ENCODE measurements at regions not wholly inside any gene's neighbourhood (a gene's known extent, or its start where the extent isn't known, plus 50 kb on each side); places are given as distances from the start of the nearest gene placed in this dataset.

DNA sequence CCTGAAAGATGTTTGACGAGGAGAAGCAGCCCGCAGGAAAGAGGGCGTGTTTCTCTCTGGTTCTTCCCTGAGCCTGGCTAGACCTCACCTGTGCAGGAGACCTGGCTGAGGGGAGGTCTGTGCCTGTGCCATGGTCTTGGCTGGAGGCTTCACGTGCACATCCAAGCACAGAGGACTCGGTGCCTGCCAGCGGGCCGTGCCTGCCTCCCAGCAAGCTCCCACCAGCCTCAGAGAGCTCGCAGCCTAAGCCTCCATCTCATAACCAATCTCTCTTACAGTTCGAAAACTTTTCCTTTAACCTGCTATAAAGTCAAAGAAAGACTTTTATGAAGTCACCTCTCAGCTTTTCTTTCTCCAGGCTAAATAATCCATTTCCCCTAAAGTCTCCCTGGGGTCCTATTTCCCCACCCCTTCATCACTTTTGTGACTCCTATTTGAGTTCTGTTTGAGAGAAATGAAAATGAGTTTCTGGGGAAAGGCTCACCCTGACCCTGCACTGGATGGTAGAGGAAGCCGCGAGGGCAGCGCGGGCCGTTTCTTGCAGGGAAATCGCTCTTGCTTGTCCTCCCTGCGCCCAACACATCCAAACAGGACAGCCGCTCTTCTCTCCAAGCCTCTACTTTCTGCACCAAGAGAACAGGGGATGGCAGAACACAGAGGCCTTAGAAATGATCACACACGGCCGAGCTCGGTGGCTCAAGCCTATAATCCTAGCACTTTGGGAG is 521.0 kb downstream of the SOX11 start:
- DNase-seq: no peak

DNA sequence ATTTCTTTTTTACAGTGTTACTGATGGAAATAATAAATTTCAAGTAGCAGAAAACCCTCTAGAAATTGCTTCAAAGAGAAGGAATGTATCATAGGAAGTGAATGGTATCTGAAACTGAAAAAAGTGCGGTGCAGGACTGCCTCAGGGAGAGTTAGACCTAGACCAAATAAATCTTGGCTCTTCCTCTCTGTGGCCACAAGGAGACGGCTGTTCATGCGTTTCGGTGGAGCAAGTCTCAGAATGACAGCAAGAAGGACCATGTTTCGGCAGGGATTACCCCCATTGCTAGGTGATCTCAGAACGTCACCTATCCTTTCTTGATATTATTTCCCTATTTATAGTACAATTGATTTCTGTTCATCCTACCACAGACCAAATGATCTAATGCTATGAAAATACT is 522.3 kb downstream of the SOX11 start:
- DNase-seq: no peak

DNA sequence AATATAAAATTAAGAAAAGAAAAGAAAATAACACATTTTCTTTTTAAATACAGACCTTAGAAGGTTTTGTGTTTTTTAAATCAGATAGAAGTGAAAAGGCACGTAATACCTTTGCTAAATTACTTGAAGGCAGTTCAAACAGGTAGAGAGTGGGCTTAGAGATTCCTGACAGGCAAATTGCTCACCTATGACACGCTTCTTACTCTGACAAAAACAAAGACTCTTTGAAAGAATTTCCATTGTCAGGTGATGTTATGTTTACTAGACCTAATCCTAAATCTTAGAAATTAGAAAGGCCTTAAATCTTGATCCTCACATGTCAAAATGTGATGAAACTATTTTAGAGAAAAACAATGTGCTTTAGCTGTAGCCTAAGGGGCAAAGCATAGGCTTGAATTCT is 522.9 kb downstream of the SOX11 start:
- no peak for DNase-seq

DNA sequence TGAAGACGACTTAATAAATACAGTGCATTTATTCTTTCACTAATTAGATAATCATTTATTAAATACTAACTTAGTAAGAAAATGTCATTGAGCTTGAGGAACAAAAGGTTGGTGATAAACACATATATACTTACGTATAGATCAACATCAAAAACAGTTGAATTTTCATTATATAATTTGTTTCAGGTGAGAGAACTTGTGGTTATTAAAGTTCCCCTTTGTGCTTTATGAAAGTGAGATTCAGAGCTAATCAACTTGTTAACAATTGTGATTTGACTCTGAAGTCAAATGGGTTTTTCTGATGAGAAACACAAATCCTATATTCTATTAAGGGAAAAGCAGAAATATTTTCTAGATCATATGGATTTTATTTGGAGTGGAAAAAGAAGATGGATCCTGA is 524.0 kb downstream of the SOX11 start:
- DNase-seq: no peak

DNA sequence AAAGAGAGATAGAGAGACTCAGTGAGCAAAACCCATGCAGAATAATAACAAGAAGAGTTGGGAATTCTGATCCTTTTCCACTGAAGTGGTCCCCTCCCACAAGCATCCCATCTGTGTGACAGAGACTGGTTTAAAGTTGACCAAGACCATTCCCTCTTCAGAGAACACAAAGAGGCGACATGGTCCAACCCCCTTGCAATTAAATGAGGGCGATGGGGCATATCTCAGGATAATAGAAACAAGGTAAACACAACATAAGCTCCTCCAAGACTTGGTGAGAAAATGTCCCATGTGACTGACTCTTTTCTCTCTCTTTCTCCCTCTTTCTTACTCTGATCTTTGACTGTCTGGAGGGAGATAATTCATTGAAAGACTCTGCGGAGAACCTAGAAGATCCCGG is 526.7 kb downstream of the SOX11 start:
- DNase-seq: no peak

DNA sequence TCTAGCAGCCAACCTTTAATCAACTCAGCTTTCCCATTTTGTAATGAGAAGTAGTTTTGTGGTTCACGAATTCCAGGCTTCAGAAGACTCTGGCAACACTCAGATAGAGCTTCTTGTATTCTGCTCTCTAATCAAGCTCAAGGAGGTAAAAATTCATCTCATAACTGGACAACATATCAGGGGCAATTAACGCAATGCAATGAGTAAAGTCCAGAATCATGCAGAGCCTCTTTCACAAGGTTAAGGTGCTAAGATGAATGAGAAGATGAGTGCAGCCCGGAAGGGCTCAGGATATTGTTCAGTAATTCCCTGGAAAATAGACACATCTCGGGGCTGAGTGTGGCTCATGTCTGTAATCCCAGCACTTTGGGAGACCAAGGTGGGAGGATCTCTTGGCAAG is 527.7 kb downstream of the SOX11 start:
- no peak for DNase-seq

DNA sequence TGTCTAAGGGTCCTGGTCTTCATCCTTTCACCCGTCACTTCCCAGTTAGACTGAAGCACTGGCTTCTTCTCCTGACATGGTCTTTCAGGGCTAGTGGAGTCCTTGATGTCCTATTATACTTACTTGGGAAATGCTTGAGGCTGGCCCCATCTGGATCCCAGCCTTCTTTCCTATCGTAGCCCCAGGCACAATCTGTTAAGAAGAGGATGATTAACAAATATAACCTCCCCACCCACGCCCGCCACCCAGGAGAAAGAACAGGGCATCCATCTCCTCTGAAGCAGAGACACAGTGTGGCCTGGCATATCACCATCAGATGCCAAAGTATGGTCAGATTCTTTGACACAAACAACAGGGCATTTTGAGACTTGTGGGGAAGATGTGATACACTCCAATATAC is 530.1 kb downstream of the SOX11 start:
- no peak for DNase-seq

DNA sequence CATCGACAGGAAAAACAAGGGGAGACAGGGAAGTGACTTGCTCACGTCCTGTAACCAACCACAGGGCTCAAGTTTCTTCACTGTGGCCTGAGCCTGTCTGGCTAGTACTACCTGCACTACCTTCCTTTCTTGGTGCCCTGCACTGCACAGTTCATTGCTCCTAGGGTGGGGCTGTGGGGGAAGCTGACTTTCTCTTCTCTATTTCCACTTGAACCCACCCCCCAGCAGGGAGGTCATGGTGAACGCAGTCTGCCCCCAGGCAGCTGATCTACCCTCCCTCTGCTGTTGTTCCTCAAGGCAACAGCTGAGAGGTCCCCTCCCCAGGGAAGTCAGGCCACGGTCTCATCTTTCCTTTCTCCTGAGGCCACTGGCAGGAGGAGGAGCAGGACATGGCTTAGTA is 532.1 kb downstream of the SOX11 start:
- DNase-seq: no peak

DNA sequence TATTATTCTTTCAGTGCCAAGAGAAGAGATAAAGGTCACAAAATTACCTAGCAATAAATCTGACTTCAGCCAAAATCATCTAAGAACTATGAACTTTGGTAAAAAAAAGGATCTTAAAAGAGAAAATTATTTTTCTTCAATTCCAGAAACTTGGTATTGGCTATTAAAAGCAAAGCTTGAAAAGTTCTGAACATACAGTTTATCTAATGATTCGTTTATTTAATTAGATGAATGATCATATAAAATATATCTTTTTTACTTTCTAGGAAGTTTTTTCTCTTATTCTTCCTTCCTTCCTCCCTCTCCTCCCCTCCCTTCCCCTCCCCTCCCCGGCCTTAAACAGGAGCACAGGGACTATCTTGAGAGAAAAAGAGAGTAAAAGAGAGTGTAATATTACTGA is 536.1 kb downstream of the SOX11 start:
- DNase-seq: no peak

DNA sequence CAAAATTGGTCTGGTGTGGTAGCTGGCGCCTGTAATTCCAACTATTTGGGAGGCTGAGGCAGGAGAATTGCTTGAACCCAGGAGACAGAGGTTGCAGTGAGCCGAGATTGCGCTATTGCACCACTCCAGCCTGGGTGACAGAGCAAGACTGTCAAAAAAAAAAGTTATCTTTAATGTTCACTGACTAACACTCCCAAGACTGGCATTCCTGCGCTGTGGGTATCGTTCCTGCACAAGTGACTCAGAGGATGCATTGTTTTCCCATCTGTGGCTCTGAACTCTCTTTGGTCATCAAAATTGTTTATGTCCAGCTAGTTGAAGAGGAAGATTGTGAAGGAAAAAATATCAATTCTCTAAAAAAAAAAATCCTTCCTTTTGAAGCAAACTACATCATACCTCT is 539.0 kb downstream of the SOX11 start:
- no peak for DNase-seq

DNA sequence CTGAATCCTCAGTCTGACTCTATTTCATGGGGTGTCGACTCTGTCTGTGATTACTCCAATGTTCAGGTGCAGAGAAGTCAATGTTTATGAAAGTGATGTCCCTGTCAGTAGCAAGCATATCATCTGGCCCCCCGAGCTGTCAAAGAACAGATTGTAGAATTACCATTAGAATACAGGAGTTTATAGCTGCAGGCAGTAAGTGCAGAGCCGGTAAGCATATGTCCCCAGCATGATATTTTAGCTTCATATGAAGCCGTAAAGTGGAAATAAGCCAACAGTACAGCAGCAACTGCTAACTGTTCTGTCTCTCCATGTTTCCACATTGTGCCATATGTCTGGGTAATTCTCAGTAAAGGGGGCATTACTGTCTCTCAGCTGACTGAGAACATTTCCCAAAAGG is 541.8 kb downstream of the SOX11 start:
- DNase-seq: no peak

DNA sequence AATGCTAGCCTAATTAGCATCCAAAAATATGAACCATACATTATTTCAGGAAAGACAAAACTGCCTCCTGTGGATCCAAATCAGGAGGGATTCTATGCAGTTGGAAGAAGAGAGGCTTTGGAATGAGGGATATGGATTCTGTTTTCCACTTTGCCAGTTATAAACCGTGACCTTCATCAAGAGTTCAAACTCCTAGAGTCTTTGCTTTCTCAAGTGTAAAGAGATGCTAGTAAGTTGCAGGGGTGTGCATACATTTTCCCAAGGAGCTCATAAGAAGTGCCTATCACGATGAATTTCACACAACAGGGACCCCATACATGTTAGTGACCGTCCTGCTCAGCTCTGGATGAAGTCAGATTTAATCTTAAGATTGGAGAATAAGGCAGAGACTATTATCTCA is 542.5 kb downstream of the SOX11 start:
- no peak for DNase-seq

DNA sequence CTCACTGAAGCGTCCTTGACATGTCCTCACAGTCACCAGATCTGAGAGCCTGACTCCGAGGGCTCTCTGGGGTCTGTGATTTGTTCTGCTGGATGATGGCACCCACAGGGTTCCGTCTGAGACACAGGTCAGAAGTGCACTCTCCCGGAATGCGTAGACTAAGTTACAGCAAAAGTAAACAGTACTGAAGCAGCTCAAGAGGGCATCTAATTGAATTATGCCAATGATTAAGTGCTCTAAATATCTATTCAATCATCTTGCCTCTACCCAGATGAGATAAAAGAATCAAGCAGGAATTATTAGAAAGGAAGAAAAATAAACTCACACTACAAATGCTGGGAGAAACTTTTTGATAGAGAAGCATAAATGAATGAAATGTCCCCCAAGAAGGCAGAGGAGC is 544.1 kb downstream of the SOX11 start:
- no peak for DNase-seq

DNA sequence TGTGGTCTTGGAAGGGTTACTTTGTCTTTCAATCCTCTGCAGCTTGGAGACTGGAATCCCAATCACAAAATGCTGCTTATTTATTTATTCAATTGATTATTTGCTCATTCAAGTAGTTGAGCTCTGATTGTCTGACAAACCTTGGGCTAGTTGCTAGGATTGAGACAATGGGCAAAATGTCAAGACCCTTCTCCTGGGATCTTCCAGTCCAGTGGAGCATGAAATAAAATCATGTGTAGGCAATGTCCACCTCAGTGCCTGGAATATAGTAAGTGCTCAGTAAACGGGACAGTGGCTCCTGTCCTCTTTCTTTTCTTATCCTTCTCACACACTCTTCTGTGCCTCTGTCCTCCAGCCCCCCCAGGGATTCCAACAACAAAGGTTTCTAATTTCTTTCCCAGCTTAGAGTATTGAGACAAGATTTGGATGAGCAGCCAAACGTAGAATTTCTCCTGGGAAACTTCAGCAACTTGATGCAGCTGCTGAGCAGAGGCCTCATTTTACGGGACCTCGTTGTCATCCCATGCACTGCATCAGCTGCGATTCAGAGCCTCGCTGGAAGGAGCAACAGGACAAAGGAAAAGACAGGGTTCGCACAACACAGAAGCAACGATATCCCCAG is 545.0 kb downstream of the SOX11 start:
- DNase-seq: no peak

DNA sequence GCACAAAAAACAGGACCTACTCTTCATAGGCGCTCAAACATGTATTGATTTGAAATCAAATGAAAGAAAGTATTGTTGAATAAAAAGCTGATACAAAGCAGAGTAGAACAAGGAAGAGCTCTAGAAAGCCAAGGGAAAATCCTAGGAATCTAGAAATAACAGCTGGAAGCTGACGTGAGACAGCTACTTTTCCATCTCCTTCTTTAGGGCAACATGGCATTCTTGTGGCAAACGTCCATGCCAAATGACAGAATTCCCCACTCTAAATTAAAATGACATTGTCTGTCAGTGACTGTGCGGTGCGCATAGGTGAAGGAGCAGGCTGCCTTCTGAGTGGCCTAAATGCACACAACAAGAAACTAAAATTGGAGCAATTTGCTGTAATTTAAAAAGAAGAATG is 557.4 kb downstream of the SOX11 start:
- no peak for DNase-seq

DNA sequence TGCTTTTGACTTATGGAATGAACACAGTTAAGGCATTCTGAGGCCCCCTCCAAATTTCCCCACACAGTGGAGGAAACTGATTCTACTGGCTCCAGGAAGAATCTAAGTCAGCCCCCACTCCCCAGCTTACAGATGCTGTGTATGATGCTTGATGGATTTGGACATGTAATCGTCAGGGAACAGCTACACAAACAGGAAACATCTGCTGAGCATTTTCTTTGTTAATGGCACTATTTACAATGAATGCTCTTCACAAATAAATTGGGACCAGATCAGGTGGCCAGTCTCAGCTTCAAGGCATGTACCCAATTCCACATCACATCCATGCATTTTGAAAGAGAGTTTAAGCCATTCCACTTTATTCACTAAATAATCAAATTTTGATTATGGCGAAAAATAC is 562.3 kb downstream of the SOX11 start:
- no peak for DNase-seq

DNA sequence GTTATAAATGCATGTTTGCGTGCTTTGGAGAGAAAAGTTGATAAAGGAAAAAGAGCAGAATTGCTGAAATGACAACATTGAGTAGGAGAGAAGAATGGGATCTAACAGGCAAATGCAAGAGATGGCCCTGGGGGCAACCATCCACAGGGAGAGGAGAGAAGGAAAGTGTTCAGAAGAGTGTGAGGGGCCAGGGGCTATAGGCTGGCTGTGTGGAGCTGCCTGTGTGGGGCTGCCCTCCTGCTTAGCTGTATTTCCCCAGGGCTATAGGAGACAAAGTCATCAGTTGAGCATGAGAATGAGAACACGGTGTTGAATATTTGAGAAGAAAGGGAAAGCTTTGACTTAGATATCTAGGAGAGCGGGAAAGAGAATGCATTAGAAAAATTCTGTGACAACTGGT is 572.0 kb downstream of the SOX11 start:
- no peak for DNase-seq

DNA sequence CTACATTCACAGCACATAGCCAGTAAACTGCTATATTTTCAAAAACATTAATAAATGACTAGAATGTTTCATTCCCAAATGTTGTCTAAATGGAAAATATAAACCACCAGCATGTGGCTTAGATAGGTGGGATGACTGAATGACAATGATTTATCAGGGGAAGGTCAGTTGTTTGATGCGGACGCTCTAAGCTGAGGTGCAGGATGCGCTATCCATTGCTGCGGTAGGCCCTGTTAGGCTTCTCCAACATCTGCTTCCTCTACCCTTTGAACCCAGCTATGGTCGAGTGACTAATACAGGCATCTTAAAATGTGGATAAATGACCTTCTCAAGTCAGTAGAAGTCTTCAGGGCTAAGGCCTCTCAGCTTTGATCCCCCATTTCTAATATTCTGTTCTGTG is 584.2 kb downstream of the CMPK2 start:
- DNase-seq: no peak

DNA sequence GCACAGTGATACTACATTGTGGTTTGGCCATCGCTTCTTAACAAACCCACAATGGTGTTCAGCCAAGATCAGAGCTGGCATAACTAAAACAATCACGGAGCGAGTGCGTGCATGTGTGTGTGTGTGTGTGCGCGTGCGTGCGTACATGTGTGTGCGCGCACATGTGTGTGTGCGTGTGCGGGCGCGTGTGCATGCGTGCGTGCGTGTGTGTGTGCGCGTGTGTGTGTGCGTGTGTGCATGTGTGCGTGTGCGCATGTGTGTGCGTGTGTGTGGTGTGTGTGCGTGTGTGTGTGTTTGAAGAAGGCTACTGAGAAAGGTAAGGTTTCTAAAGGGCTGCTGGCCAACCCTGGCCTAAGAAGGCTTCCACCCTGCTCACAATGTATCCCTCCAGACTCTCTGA is 582.4 kb downstream of the CMPK2 start:
- no peak for DNase-seq

DNA sequence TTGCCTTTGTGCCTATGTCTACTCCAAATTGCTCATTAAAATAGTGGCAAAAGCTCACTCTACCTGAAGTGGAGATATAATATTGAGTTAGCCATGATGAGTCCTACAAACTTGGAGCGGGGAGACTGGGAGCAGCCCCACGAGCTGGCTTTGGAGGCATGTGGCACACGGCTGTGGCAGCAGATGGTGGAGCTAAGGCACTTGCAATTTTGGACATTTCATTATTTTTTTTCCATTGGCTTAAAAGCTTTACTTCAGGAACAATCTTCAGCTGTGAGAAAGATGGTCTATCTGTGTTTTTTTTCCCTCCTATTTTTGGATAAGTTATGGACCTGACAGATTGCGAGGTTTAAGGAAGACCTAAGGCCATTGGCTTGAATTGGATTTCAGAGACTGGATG is 578.3 kb downstream of the CMPK2 start:
- no peak for DNase-seq

DNA sequence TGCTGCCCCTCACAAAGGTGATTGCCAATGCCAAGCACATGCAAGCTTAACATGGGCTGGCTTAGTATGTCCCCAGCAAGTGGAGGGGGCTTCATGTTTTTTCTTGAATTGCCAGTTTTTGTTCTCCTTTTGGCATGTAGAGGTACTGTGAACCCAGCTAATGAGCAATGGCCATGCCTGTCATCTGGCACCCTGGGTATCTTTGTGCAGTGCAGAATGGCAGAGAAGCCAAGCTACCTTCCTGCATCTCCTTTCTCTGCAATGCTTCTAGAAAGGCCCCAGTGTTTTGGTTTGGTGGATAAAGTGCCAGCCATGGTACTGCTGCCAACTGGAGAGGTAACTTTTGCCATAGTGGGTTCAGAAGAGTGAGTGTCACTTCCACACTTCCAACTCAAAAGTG is 576.9 kb downstream of the CMPK2 start:
- DNase-seq: no peak

DNA sequence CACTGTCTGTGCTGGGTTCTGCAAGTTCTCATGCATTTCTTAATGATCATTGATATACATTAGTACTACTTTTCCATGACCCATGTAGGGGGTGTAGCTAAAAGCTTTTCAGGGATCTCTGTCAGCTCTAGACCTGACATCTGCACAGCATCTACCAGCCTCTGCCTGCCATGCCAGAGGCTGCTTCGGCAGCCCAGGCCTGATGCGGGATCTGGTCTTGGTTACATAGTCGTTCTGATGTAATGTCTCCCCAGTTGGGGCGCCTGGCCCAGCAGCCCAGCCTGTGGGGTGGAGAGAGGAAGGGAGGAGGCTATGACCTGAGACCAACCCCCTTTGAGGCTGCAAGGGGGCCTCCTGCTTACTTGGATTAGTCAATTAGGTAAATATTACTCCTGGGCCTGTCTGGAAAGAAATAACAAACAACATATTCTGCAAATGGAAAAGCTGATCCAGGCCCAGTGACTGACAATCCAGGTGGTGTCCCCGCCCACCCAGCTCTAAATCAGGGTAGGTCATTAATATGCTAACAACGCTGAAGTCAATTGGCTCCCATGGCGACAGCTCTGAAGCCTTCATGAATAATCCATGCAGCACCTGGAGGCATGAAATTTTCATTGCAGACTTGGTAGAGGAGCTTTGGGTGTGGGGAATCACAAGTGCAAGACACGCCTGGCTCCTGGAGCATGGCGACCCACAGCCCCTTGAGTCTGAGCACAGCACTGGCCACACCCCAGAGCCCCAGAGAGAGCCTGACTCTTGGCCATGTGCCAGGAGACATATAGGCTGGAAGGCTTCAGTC is 575.3 kb downstream of the CMPK2 start:
- DNase-seq: no peak

DNA sequence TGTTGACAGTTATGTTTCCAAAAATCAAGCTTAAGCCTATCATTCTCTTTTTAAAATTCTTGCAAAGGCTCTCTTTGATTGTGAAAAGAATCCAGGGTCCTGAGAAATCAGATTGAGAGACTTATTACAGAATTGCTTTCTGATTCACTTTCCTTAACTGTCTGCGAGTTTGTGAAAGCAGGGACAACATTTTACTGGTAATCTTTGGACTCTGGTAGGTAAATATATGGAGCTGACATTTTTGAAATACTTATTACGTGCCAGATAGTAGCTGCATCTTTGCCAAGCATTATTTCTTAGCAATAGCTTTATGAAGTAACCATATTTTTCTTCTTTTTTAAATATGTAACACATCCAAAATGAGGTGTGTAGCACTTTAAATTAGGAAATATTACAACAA is 570.9 kb downstream of the CMPK2 start:
- no peak for DNase-seq

DNA sequence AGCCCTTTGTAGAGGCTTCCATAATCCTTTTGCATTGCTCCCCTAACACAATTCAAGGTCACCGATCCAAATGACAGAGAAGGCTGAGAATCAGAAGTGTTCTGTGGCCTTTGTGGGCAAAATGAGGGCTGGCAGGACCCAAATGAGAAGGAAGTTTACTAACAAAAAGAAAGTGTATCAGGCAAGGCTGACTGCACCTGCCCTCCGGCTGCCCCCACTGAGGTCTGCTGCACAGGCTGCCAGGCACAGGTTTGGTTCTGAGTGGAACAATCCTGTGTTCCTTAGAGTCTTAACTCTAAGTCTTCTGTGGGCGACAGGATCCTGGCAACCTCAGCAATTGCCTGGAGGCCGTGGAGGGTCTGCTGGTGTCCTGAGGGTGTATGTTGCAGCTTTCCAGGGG is 568.5 kb downstream of the CMPK2 start:
- DNase-seq: no peak
